ENCODE measurements at regions not wholly inside any gene's neighbourhood (a gene's known extent, or its start where the extent isn't known, plus 50 kb on each side); places are given as distances from the start of the nearest gene placed in this dataset.
A peak's percentile ranks its signal among the peaks of the same experiment; 100 is the strongest.

GRCh38 chr6:158920311-158920905 lies 79.6 kb downstream of the RSPH3 start:
- Mint-ChIP-seq H3K36me3 (no peaks in the 10 kb centered on the region), H3K27me3 (no peaks in the 10 kb centered on the region), H3K4me3 (no peak overlapping the region), H3K27ac (peak overlapping the region; percentile 37), H3K9me3 (no peaks in the 10 kb centered on the region), H3K4me1 (peaks cover 36% of the 10 kb centered on the region)
- ATAC-seq, result no peak

GRCh38 chr6:158919865-158920264 lies 80.1 kb downstream of the RSPH3 start:
- Mint-ChIP-seq H3K4me3 (no peak overlapping the region), H3K4me1 (peaks cover 38% of the 10 kb centered on the region), H3K9me3 (no peaks in the 10 kb centered on the region), H3K27ac (peak overlapping the region; percentile 37), H3K36me3 (no peaks in the 10 kb centered on the region), H3K27me3 (no peaks in the 10 kb centered on the region)
- no peak for ATAC-seq

- Mint-ChIP-seq H3K4me3 (no peak overlapping the region), H3K27me3 (no peaks in the 10 kb centered on the region), H3K36me3 (no peaks in the 10 kb centered on the region), H3K9me3 (no peaks in the 10 kb centered on the region), H3K4me1 (peaks cover 56% of the 10 kb centered on the region), H3K27ac (peak overlapping the region; percentile 40)
- no peak for ATAC-seq
Measured at GRCh38 chr6:158916617-158917016, 83.4 kb downstream of the RSPH3 start.

- peak overlapping the region; percentile 52 for H3K27ac Mint-ChIP-seq
- no peaks in the 10 kb centered on the region for H3K36me3 Mint-ChIP-seq
- H3K4me1 Mint-ChIP-seq, result peaks cover 65% of the 10 kb centered on the region
- ATAC-seq, result no peak
- H3K27me3 Mint-ChIP-seq, result no peaks in the 10 kb centered on the region
- H3K4me3 Mint-ChIP-seq, result no peak overlapping the region
- no peaks in the 10 kb centered on the region for H3K9me3 Mint-ChIP-seq
Measured at GRCh38 chr6:158914923-158915322, 85.1 kb downstream of the RSPH3 start.

- Mint-ChIP-seq H3K4me1 (peaks cover 68% of the 10 kb centered on the region), H3K27ac (peak overlapping the region; percentile 52), H3K9me3 (no peaks in the 10 kb centered on the region), H3K36me3 (no peaks in the 10 kb centered on the region), H3K27me3 (no peaks in the 10 kb centered on the region), H3K4me3 (no peak overlapping the region)
- ATAC-seq, result no peak
Measured at GRCh38 chr6:158913580-158913979, 86.4 kb downstream of the RSPH3 start.

GRCh38 chr6:158912655-158913054 lies 87.3 kb downstream of the RSPH3 start:
- no peak overlapping the region for H3K4me3 Mint-ChIP-seq
- H3K4me1 Mint-ChIP-seq, result peaks cover 62% of the 10 kb centered on the region
- no peaks in the 10 kb centered on the region for H3K27me3 Mint-ChIP-seq
- peaks cover 3% of the 10 kb centered on the region for H3K9me3 Mint-ChIP-seq
- peak overlapping the region; percentile 91 for H3K27ac Mint-ChIP-seq
- H3K36me3 Mint-ChIP-seq, result no peaks in the 10 kb centered on the region
- no peak for ATAC-seq

- Mint-ChIP-seq H3K36me3 (no peaks in the 10 kb centered on the region), H3K4me3 (peak overlapping the region; percentile 45), H3K27ac (peak overlapping the region; percentile 91), H3K9me3 (peaks cover 3% of the 10 kb centered on the region), H3K27me3 (no peaks in the 10 kb centered on the region), H3K4me1 (peaks cover 58% of the 10 kb centered on the region)
- ATAC-seq, result peak; percentile 79
Measured at GRCh38 chr6:158911746-158912480, 88.1 kb downstream of the RSPH3 start.

- Mint-ChIP-seq H3K36me3 (peaks cover 8% of the 10 kb centered on the region), H3K27ac (peak overlapping the region; percentile 91), H3K9me3 (peaks cover 8% of the 10 kb centered on the region), H3K4me3 (peak overlapping the region; percentile 74), H3K4me1 (peaks cover 58% of the 10 kb centered on the region), H3K27me3 (no peaks in the 10 kb centered on the region)
- peak; percentile 75 for ATAC-seq
Measured at GRCh38 chr6:158910484-158911440, 89.2 kb downstream of the RSPH3 start.

GRCh38 chr6:158909938-158910337 lies 90.1 kb downstream of the RSPH3 start:
- H3K4me3 Mint-ChIP-seq, result peak overlapping the region; percentile 66
- peaks cover 16% of the 10 kb centered on the region for H3K9me3 Mint-ChIP-seq
- no peak for ATAC-seq
- peaks cover 51% of the 10 kb centered on the region for H3K4me1 Mint-ChIP-seq
- H3K27me3 Mint-ChIP-seq, result no peaks in the 10 kb centered on the region
- H3K36me3 Mint-ChIP-seq, result peaks cover 17% of the 10 kb centered on the region
- H3K27ac Mint-ChIP-seq, result peak overlapping the region; percentile 91

GRCh38 chr6:158908606-158909005 lies 89.4 kb upstream of the EZR start:
- Mint-ChIP-seq H3K27me3 (no peaks in the 10 kb centered on the region), H3K4me1 (peaks cover 37% of the 10 kb centered on the region), H3K27ac (no peak overlapping the region), H3K36me3 (peaks cover 19% of the 10 kb centered on the region), H3K9me3 (peaks cover 19% of the 10 kb centered on the region), H3K4me3 (no peak overlapping the region)
- no peak for ATAC-seq

GRCh38 chr6:158907931-158908330 lies 88.8 kb upstream of the EZR start:
- Mint-ChIP-seq H3K4me1 (peaks cover 32% of the 10 kb centered on the region), H3K36me3 (peaks cover 19% of the 10 kb centered on the region), H3K27ac (no peak overlapping the region), H3K27me3 (no peaks in the 10 kb centered on the region), H3K4me3 (no peak overlapping the region), H3K9me3 (peaks cover 19% of the 10 kb centered on the region)
- ATAC-seq, result no peak

GRCh38 chr6:158906926-158907325 lies 87.8 kb upstream of the EZR start:
- H3K36me3 Mint-ChIP-seq, result peaks cover 19% of the 10 kb centered on the region
- no peak for ATAC-seq
- H3K4me1 Mint-ChIP-seq, result peaks cover 22% of the 10 kb centered on the region
- H3K4me3 Mint-ChIP-seq, result no peak overlapping the region
- H3K27me3 Mint-ChIP-seq, result no peaks in the 10 kb centered on the region
- no peak overlapping the region for H3K27ac Mint-ChIP-seq
- peaks cover 19% of the 10 kb centered on the region for H3K9me3 Mint-ChIP-seq

- no peak for ATAC-seq
- Mint-ChIP-seq H3K27me3 (no peaks in the 10 kb centered on the region), H3K36me3 (peaks cover 19% of the 10 kb centered on the region), H3K9me3 (peaks cover 19% of the 10 kb centered on the region), H3K4me3 (no peak overlapping the region), H3K27ac (no peak overlapping the region), H3K4me1 (peaks cover 6% of the 10 kb centered on the region)
Measured at GRCh38 chr6:158905277-158905676, 86.1 kb upstream of the EZR start.

GRCh38 chr6:158903801-158904200 lies 84.6 kb upstream of the EZR start:
- Mint-ChIP-seq H3K4me3 (no peak overlapping the region), H3K9me3 (peaks cover 19% of the 10 kb centered on the region), H3K27ac (no peak overlapping the region), H3K27me3 (no peaks in the 10 kb centered on the region), H3K4me1 (peaks cover 5% of the 10 kb centered on the region), H3K36me3 (peaks cover 19% of the 10 kb centered on the region)
- ATAC-seq, result no peak

- no peak overlapping the region for H3K27ac Mint-ChIP-seq
- peaks cover 5% of the 10 kb centered on the region for H3K4me1 Mint-ChIP-seq
- H3K9me3 Mint-ChIP-seq, result peaks cover 11% of the 10 kb centered on the region
- H3K27me3 Mint-ChIP-seq, result no peaks in the 10 kb centered on the region
- no peak for ATAC-seq
- H3K4me3 Mint-ChIP-seq, result no peak overlapping the region
- H3K36me3 Mint-ChIP-seq, result peaks cover 17% of the 10 kb centered on the region
Measured at GRCh38 chr6:158900663-158901312, 81.6 kb upstream of the EZR start.

Measured in stimulated activated memory B cell treated with anti-CD40 and anti-IgM and Interleukin-4, amounts not matched to agents 10 μg/mL and 1 μg/mL and 100 μg/mL, for 72 hours (primary cell).